ENCODE measurements at regions not wholly inside any gene's neighbourhood (a gene's known extent, or its start where the extent isn't known, plus 50 kb on each side); places are given as distances from the start of the nearest gene placed in this dataset.
"Not testable (repeated sequence)": the region's sequence is repeated elsewhere in the genome, so short reads cannot be mapped to it uniquely, and the experiment has no call there.

GRCh38 chr3:118534519-118534918 is 500.1 kb downstream of the IGSF11 start:
- H3K4me1 Mint-ChIP-seq = no peaks in the 10 kb centered on the region
- H3K9me3 Mint-ChIP-seq = peaks cover 2 to 14% (median 3%) of the 10 kb centered on the region in 3 donors
- no peak overlapping the region for H3K27ac Mint-ChIP-seq
- no peak overlapping the region for H3K4me3 Mint-ChIP-seq
- H3K27me3 Mint-ChIP-seq = no peaks in the 10 kb centered on the region
- H3K36me3 Mint-ChIP-seq = no peaks in the 10 kb centered on the region

- Mint-ChIP-seq H3K4me3 (no peak overlapping the region), H3K27ac (no peak overlapping the region), H3K4me1 (no peaks in the 10 kb centered on the region), H3K36me3 (no peaks in the 10 kb centered on the region), H3K27me3 (no peaks in the 10 kb centered on the region), H3K9me3 (peaks cover 2 to 11% (median 3%) of the 10 kb centered on the region in 3 donors)
Measured at GRCh38 chr3:118536764-118537163, 497.9 kb downstream of the IGSF11 start.

GRCh38 chr3:118537454-118537853 is 497.2 kb downstream of the IGSF11 start:
- peaks cover 2 to 10% (median 4%) of the 10 kb centered on the region in 3 donors for H3K9me3 Mint-ChIP-seq
- H3K27ac Mint-ChIP-seq = no peak overlapping the region
- no peak overlapping the region for H3K4me3 Mint-ChIP-seq
- H3K36me3 Mint-ChIP-seq = no peaks in the 10 kb centered on the region
- peaks cover 1% of the 10 kb centered on the region for H3K27me3 Mint-ChIP-seq
- no peaks in the 10 kb centered on the region for H3K4me1 Mint-ChIP-seq

GRCh38 chr3:118538187-118538586 is 496.5 kb downstream of the IGSF11 start:
- Mint-ChIP-seq H3K4me1 (no peaks in the 10 kb centered on the region), H3K9me3 (peaks cover 2 to 10% (median 5%) of the 10 kb centered on the region in 3 donors), H3K36me3 (no peaks in the 10 kb centered on the region), H3K27ac (no peak overlapping the region), H3K4me3 (no peak overlapping the region), H3K27me3 (peaks cover 1% of the 10 kb centered on the region)

- H3K4me3 Mint-ChIP-seq, H3K36me3 Mint-ChIP-seq, H3K27me3 Mint-ChIP-seq, H3K27ac Mint-ChIP-seq, H3K4me1 Mint-ChIP-seq: not testable (repeated sequence)
- peaks cover 2 to 10% (median 5%) of the 10 kb centered on the region in 3 donors for H3K9me3 Mint-ChIP-seq
Measured at GRCh38 chr3:118539820-118540447, 494.7 kb downstream of the IGSF11 start.

GRCh38 chr3:118540448-118540821 is 494.2 kb downstream of the IGSF11 start:
- H3K4me1 Mint-ChIP-seq, H3K27me3 Mint-ChIP-seq, H3K36me3 Mint-ChIP-seq, H3K4me3 Mint-ChIP-seq, H3K27ac Mint-ChIP-seq: not testable (repeated sequence)
- H3K9me3 Mint-ChIP-seq = peaks cover 2 to 10% (median 5%) of the 10 kb centered on the region in 3 donors

GRCh38 chr3:118540826-118541225 is 493.8 kb downstream of the IGSF11 start:
- Mint-ChIP-seq H3K9me3 (peaks cover 2 to 10% (median 5%) of the 10 kb centered on the region in 3 donors), H3K4me3 (no peak overlapping the region)

GRCh38 chr3:118541796-118542195 is 492.9 kb downstream of the IGSF11 start:
- Mint-ChIP-seq H3K4me3 (no peak overlapping the region), H3K27me3 (peaks cover 1% of the 10 kb centered on the region), H3K9me3 (peaks cover 0 to 8% (median 5%) of the 10 kb centered on the region in 3 donors), H3K27ac (no peak overlapping the region), H3K36me3 (no peaks in the 10 kb centered on the region), H3K4me1 (no peaks in the 10 kb centered on the region)

More at GRCh38 chr3:118540826-118541225, 493.8 kb downstream of the IGSF11 start:
- no peak overlapping the region for H3K27ac Mint-ChIP-seq
- H3K4me1 Mint-ChIP-seq = no peaks in the 10 kb centered on the region
- H3K36me3 Mint-ChIP-seq = no peaks in the 10 kb centered on the region
- peaks cover 1% of the 10 kb centered on the region for H3K27me3 Mint-ChIP-seq

GRCh38 chr3:118543832-118544231 is 490.8 kb downstream of the IGSF11 start:
- Mint-ChIP-seq H3K4me1 (no peaks in the 10 kb centered on the region), H3K27me3 (peaks cover 1% of the 10 kb centered on the region), H3K9me3 (peaks cover 0 to 6% (median 4%) of the 10 kb centered on the region in 3 donors), H3K4me3 (no peak overlapping the region), H3K27ac (no peak overlapping the region), H3K36me3 (no peaks in the 10 kb centered on the region)

GRCh38 chr3:118544458-118544857 is 490.2 kb downstream of the IGSF11 start:
- H3K4me1 Mint-ChIP-seq = no peaks in the 10 kb centered on the region
- H3K36me3 Mint-ChIP-seq = no peaks in the 10 kb centered on the region
- H3K27ac Mint-ChIP-seq = no peak overlapping the region
- H3K27me3 Mint-ChIP-seq = peaks cover 1% of the 10 kb centered on the region
- H3K9me3 Mint-ChIP-seq = peaks cover 0 to 2% (median under 1%) of the 10 kb centered on the region in 3 donors
- H3K4me3 Mint-ChIP-seq = no peak overlapping the region

GRCh38 chr3:118548434-118548833 is 486.2 kb downstream of the IGSF11 start:
- Mint-ChIP-seq H3K27ac (no peak overlapping the region), H3K36me3 (no peaks in the 10 kb centered on the region), H3K9me3 (no peaks in the 10 kb centered on the region), H3K4me3 (no peak overlapping the region), H3K4me1 (no peaks in the 10 kb centered on the region), H3K27me3 (no peaks in the 10 kb centered on the region)

GRCh38 chr3:118550122-118550521 is 484.5 kb downstream of the IGSF11 start:
- H3K27ac Mint-ChIP-seq = no peak overlapping the region
- H3K4me1 Mint-ChIP-seq = no peaks in the 10 kb centered on the region
- H3K36me3 Mint-ChIP-seq = no peaks in the 10 kb centered on the region
- H3K4me3 Mint-ChIP-seq = no peak overlapping the region
- no peaks in the 10 kb centered on the region for H3K27me3 Mint-ChIP-seq
- H3K9me3 Mint-ChIP-seq = peaks cover 0 to 2% (median 0%) of the 10 kb centered on the region in 3 donors

GRCh38 chr3:118550556-118550955 is 484.1 kb downstream of the IGSF11 start:
- H3K36me3 Mint-ChIP-seq = no peaks in the 10 kb centered on the region
- peaks cover 0 to 2% (median 0%) of the 10 kb centered on the region in 3 donors for H3K9me3 Mint-ChIP-seq
- H3K27ac Mint-ChIP-seq = no peak overlapping the region
- no peaks in the 10 kb centered on the region for H3K27me3 Mint-ChIP-seq
- H3K4me3 Mint-ChIP-seq = no peak overlapping the region
- no peaks in the 10 kb centered on the region for H3K4me1 Mint-ChIP-seq

GRCh38 chr3:118554148-118554838 is 480.4 kb downstream of the IGSF11 start:
- no peak overlapping the region for H3K27ac Mint-ChIP-seq
- H3K4me3 Mint-ChIP-seq = no peak overlapping the region
- peaks cover 0 to 2% (median 0%) of the 10 kb centered on the region in 3 donors for H3K9me3 Mint-ChIP-seq
- no peaks in the 10 kb centered on the region for H3K4me1 Mint-ChIP-seq
- H3K36me3 Mint-ChIP-seq = no peaks in the 10 kb centered on the region
- H3K27me3 Mint-ChIP-seq = no peaks in the 10 kb centered on the region

- no peak overlapping the region for H3K27ac Mint-ChIP-seq
- H3K4me3 Mint-ChIP-seq = no peak overlapping the region
- H3K4me1 Mint-ChIP-seq = no peaks in the 10 kb centered on the region
- no peaks in the 10 kb centered on the region for H3K27me3 Mint-ChIP-seq
- H3K9me3 Mint-ChIP-seq = peaks cover 0 to 2% (median 0%) of the 10 kb centered on the region in 3 donors
- H3K36me3 Mint-ChIP-seq = peaks cover 2% of the 10 kb centered on the region
Measured at GRCh38 chr3:118556983-118557382, 477.7 kb downstream of the IGSF11 start.

GRCh38 chr3:118557513-118557912 is 477.1 kb downstream of the IGSF11 start:
- peaks cover 2% of the 10 kb centered on the region for H3K36me3 Mint-ChIP-seq

More at GRCh38 chr3:118557513-118557912, 477.1 kb downstream of the IGSF11 start:
- Mint-ChIP-seq H3K27ac (no peak overlapping the region), H3K4me3 (no peak overlapping the region), H3K4me1 (no peaks in the 10 kb centered on the region), H3K27me3 (no peaks in the 10 kb centered on the region), H3K9me3 (peaks cover 0 to 2% (median 0%) of the 10 kb centered on the region in 3 donors)

Data from IgD-negative memory B cell (primary cell).